Loucy (cell line): ENCODE measurements at regions not wholly inside any gene's neighbourhood (a gene's known extent, or its start where the extent isn't known, plus 50 kb on each side); places are given as distances from the start of the nearest gene placed in this dataset.

Experiments
- H2AFZ ChIP-seq: fragments of 200-600 bp; sonication (generic); 2 replicates; pipeline ENCODE4 v1.6.0; 2016; ENCODE audit warnings: antibody characterized with exemption, mild to moderate bottlenecking, low read length, moderate library complexity
- H3F3A ChIP-seq: fragments of 200-600 bp; 2 replicates; pipeline ENCODE4 v1.6.0; 2016; ENCODE audit warnings: antibody characterized with exemption, low read depth, mild to moderate bottlenecking
- H3K27me3 ChIP-seq: fragments of 200-600 bp; sonication (generic); 2 replicates; pipeline ENCODE4 v1.6.1; 2014; ENCODE audit warnings: low read length, mild to moderate bottlenecking; ENCODE audit not compliant: insufficient read depth, poor library complexity, severe bottlenecking
- H3K36me3 ChIP-seq: fragments of 200-600 bp; sonication (generic); 2 replicates; pipeline ENCODE4 v1.6.1; 2016; ENCODE audit warnings: low read length; ENCODE audit not compliant: insufficient read depth
- H3K4me1 ChIP-seq: fragments of 200-600 bp; sonication (generic); 2 replicates; pipeline ENCODE4 v1.5.1; 2014; ENCODE audit warnings: low read length, mild to moderate bottlenecking; ENCODE audit not compliant: insufficient read depth, poor library complexity, severe bottlenecking
- H3K4me2 ChIP-seq: fragments of 200-600 bp; sonication (generic); 2 replicates; pipeline ENCODE4 v1.6.0; 2014; ENCODE audit warnings: antibody characterized with exemption, low read length, low read depth, mild to moderate bottlenecking; ENCODE audit not compliant: poor library complexity, severe bottlenecking
- H3K4me3 ChIP-seq: fragments of 200-600 bp; sonication (generic); 2 replicates; pipeline ENCODE4 v1.5.1; 2014; ENCODE audit warnings: low read length, mild to moderate bottlenecking, mixed read lengths; ENCODE audit not compliant: poor library complexity, severe bottlenecking
- H3K79me2 ChIP-seq: fragments of 200-600 bp; sonication (generic); 2 replicates; pipeline ENCODE4 v1.6.1; 2014; ENCODE audit warnings: low read length; ENCODE audit not compliant: insufficient read depth
- H3K9ac ChIP-seq: fragments of 200-600 bp; sonication (generic); 2 replicates; pipeline ENCODE4 v1.6.0; 2014; ENCODE audit warnings: mild to moderate bottlenecking, low read depth, low read length, moderate library complexity; ENCODE audit not compliant: poor library complexity, severe bottlenecking
- H3K9me2 ChIP-seq: fragments of 200-600 bp; sonication (generic); replicated peaks from 2 replicates; pipeline ENCODE4 v1.6.1; 2016; ENCODE audit warnings: low read depth, low read length, mixed read lengths
- H3K9me3 ChIP-seq: fragments of 200-600 bp; sonication (generic); 2 replicates; pipeline ENCODE4 v1.6.1; 2014; ENCODE audit warnings: mild to moderate bottlenecking, antibody characterized with exemption, low read length, low read depth; ENCODE audit not compliant: insufficient read depth
- H4K20me1 ChIP-seq: fragments of 200-600 bp; sonication (generic); 2 replicates; pipeline ENCODE4 v1.6.0; 2014; ENCODE audit warnings: antibody characterized with exemption, low read length, mild to moderate bottlenecking; ENCODE audit not compliant: insufficient read depth, poor library complexity, severe bottlenecking
- CTCF ChIP-seq: fragments of 200-600 bp; sonication (generic); conservative IDR thresholded peaks from 2 replicates; pipeline ENCODE4 v1.5.1; 2014; ENCODE audit warnings: mild to moderate bottlenecking, antibody characterized with exemption, low read length
- EZH2phosphoT487 ChIP-seq: fragments of 200-600 bp; IDR thresholded peaks from 2 replicates; pipeline ENCODE4 v1.6.1; 2018; ENCODE audit warnings: antibody characterized with exemption, mild to moderate bottlenecking, moderate library complexity, borderline replicate concordance

- no peak overlapping the region for H3K4me2 ChIP-seq
- no peaks in the 10 kb centered on the region for H4K20me1 ChIP-seq
- no peaks in the 10 kb centered on the region for H3K4me1 ChIP-seq
- no peaks in the 10 kb centered on the region for H3K79me2 ChIP-seq
- H3K27me3 ChIP-seq: peaks cover 10% of the 10 kb centered on the region
- no peaks in the 10 kb centered on the region for H3K9me3 ChIP-seq
- no peak overlapping the region for H3K4me3 ChIP-seq
- H3K9ac ChIP-seq: no peak overlapping the region
- H3K36me3 ChIP-seq: no peaks in the 10 kb centered on the region
- no peak overlapping the region for H2AFZ ChIP-seq
- no peaks in the 10 kb centered on the region for H3K9me2 ChIP-seq
- no peak for TF ChIP-seq EZH2phosphoT487
- no peak for TF ChIP-seq CTCF
- H3F3A ChIP-seq: no peaks in the 10 kb centered on the region
Observed at GRCh38 chr20:60362531-60362930, 404.3 kb downstream of the CDH26 start.

DNA sequence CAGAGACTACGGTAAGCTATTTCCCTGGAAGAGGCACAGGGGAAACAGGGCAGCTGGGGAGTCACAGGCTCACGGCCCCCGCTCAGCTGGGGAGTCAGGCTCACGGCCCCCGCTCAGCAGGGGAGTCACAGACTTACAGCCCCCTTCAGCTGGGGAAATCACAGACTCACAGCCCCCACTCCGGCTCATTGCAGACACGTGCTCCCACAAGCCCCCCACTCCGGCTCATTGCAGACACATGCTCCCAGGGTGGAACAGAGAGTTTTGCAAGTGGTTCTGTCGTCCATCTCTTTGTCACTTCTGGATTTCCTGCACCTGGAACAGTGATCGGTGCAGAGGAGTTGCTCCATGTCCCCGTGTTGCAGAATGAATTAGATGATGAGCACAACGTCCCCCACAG, 405.5 kb downstream of the CDH26 start:
- no peaks in the 10 kb centered on the region for H4K20me1 ChIP-seq
- H3K79me2 ChIP-seq: no peaks in the 10 kb centered on the region
- no peaks in the 10 kb centered on the region for H3K9me2 ChIP-seq
- no peaks in the 10 kb centered on the region for H3K9me3 ChIP-seq
- H2AFZ ChIP-seq: no peak overlapping the region
- H3K9ac ChIP-seq: no peak overlapping the region
- no peaks in the 10 kb centered on the region for H3K4me1 ChIP-seq
- H3K27me3 ChIP-seq: peaks cover 10% of the 10 kb centered on the region
- TF ChIP-seq CTCF (no peak), EZH2phosphoT487 (no peak)
- H3K4me2 ChIP-seq: no peak overlapping the region
- H3F3A ChIP-seq: no peaks in the 10 kb centered on the region
- no peaks in the 10 kb centered on the region for H3K36me3 ChIP-seq
- H3K4me3 ChIP-seq: no peak overlapping the region

DNA sequence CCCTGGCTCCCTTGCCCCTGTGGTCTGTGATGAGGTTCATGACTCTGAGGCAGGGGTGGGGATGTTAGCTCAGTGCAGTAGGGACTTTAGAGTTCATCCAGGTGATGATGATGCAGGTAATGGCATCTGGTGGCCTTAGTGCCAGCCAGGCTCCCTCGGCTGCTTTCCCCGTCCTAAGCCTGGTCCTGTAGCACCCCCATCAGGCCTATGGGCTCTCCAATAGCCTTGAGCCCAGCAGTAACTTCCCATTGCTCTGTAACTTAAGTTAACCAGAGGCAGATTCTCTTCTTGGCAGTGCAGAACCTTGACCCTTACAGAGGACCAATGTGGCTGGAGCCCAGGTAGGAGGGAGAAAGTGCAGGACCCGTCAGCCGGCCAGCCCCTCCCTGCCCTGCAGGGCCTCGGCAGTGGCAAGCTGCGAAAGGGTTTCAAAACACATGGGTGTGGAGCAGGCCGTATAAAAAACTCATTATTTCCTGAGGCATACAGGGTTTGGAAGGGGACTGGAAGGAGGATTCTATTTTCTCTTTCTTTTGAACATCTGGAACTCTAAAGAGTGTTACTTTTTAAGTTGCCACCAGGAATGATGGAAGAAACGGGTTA, 406.9 kb downstream of the CDH26 start:
- Histone ChIP-seq H4K20me1 (no peaks in the 10 kb centered on the region), H2AFZ (no peak overlapping the region), H3F3A (no peaks in the 10 kb centered on the region), H3K4me2 (no peak overlapping the region), H3K79me2 (no peaks in the 10 kb centered on the region), H3K4me1 (no peaks in the 10 kb centered on the region), H3K36me3 (no peaks in the 10 kb centered on the region), H3K27me3 (peaks cover 18% of the 10 kb centered on the region), H3K9me2 (no peaks in the 10 kb centered on the region), H3K9me3 (no peaks in the 10 kb centered on the region), H3K4me3 (no peak overlapping the region), H3K9ac (no peak overlapping the region)
- TF ChIP-seq EZH2phosphoT487: no peak
- TF ChIP-seq CTCF: peak; percentile 53
